Inflammatory macrophage (primary cell): ENCODE measurements at regions not wholly inside any gene's neighbourhood (a gene's known extent, or its start where the extent isn't known, plus 50 kb on each side); places are given as distances from the start of the nearest gene placed in this dataset.

Experiments
- DNase-seq, 2 donors: peaks; one replicate each; pipeline ENCODE4 v3.0.0-alpha.2; 2020 to 2022

GRCh38 chr12:124673801-124674617 lies 106.6 kb upstream of the NCOR2 start:
- no peak for DNase-seq

GRCh38 chr12:124669271-124669721 lies 101.9 kb upstream of the NCOR2 start:
- peak; percentile 81 to 83 for DNase-seq

GRCh38 chr12:124668602-124669001 lies 101.2 kb upstream of the NCOR2 start:
- DNase-seq: peak in 1 of 2 donors; percentile 60

GRCh38 chr12:124667506-124668326 lies 100.3 kb upstream of the NCOR2 start:
- DNase-seq: no peak

GRCh38 chr12:124666722-124667259 lies 99.4 kb upstream of the NCOR2 start:
- no peak for DNase-seq

GRCh38 chr12:124665511-124665910 lies 98.1 kb upstream of the NCOR2 start:
- no peak for DNase-seq

- DNase-seq: no peak
Measured at GRCh38 chr12:124664395-124665111, 97.1 kb upstream of the NCOR2 start.

GRCh38 chr12:124663771-124664366 lies 96.5 kb upstream of the NCOR2 start:
- DNase-seq: no peak

- no peak for DNase-seq
Measured at GRCh38 chr12:124663206-124663605, 95.8 kb upstream of the NCOR2 start.

- DNase-seq: peak in 1 of 2 donors; percentile 39
Measured at GRCh38 chr12:124661341-124661740, 93.9 kb upstream of the NCOR2 start.

- DNase-seq: no peak
Measured at GRCh38 chr12:124660851-124661250, 93.4 kb upstream of the NCOR2 start.

GRCh38 chr12:124658806-124659402 lies 91.5 kb upstream of the NCOR2 start:
- DNase-seq: no peak

- no peak for DNase-seq
Measured at GRCh38 chr12:124658302-124658701, 90.9 kb upstream of the NCOR2 start.

- no peak for DNase-seq
Measured at GRCh38 chr12:124656947-124657434, 89.6 kb upstream of the NCOR2 start.

- peak; percentile 88 to 89 for DNase-seq
Measured at GRCh38 chr12:124655698-124656516, 88.5 kb upstream of the NCOR2 start.

- DNase-seq: no peak
Measured at GRCh38 chr12:124655048-124655697, 87.8 kb upstream of the NCOR2 start.

- no peak for DNase-seq
Measured at GRCh38 chr12:124654666-124655047, 87.2 kb upstream of the NCOR2 start.

GRCh38 chr12:124653169-124653931 lies 85.9 kb upstream of the NCOR2 start:
- DNase-seq: peak in 1 of 2 donors; percentile 19

GRCh38 chr12:124652661-124653060 lies 85.2 kb upstream of the NCOR2 start:
- no peak for DNase-seq
